ENCODE measurements at regions not wholly inside any gene's neighbourhood (a gene's known extent, or its start where the extent isn't known, plus 50 kb on each side); places are given as distances from the start of the nearest gene placed in this dataset.

GRCh38 chr5:164341056-164341619 is 835.7 kb downstream of the MAT2B start (continued):
- TF ChIP-seq FOXP1 (IDR thresholded peaks at IDR 0.05) (no peak), FOXP1 (CRISPR knock-in tag; IDR thresholded peaks at IDR 0.05) (no peak), ELF1 (CRISPR knock-in tag; IDR thresholded peaks at IDR 0.05) (no peak), TFDP2 (CRISPR knock-in tag; IDR thresholded peaks at IDR 0.05) (no peak)

GRCh38 chr5:164345173-164345849 is 839.9 kb downstream of the MAT2B start:
- no peak overlapping the region for H3K4me3 ChIP-seq (replicated peaks in 1 of 3; ENCODE audit: insufficient read depth in 1 of 3, low read depth in 2 of 3, low read length in 3 of 3)
- H3K4me2 ChIP-seq (ENCODE audit: low read depth, low read length): no peak overlapping the region
- H3K36me3 ChIP-seq (replicated peaks in 1 of 2; ENCODE audit: control insufficient read depth in 1 of 2, insufficient read depth in 2 of 2, low read length in 2 of 2): no peaks in the 10 kb centered on the region
- intact Hi-C loops (cut with micrococcal nuclease; ENCODE audit: unreplicated experiment): no loop called here
- in situ Hi-C loops (cut with HindIII; ENCODE audit: extremely low pct_ligation_motif_present, low pct_unique_long_range_greater_than_20kb): no loop called here
- WGBS (ENCODE audit: low lambda C conversion rate): 2% methylated on average over 4 of the region's 4 CpGs
- no TSS peak for BruUV-seq (replicated peaks)
- no peaks in the 10 kb centered on the region for H3K79me2 ChIP-seq (ENCODE audit: insufficient read depth, low read length)
- DNase-seq (ENCODE audit: low spot score) (no peak), ATAC-seq (no peak), FAIRE-seq (no peak)
- no peak overlapping the region for H2AFZ ChIP-seq (ENCODE audit: low read length)
- no peaks in the 10 kb centered on the region for H3K27me3 ChIP-seq (ENCODE audit: control insufficient read depth in 1 of 2, insufficient read depth in 2 of 2, low read length in 2 of 2)
- H4K20me1 ChIP-seq (ENCODE audit: insufficient read depth, low read length): no peaks in the 10 kb centered on the region
- POLR2A ChIA-PET: no interaction called here
- H3K4me1 ChIP-seq (ENCODE audit: insufficient read depth, low read length): no peaks in the 10 kb centered on the region
- peaks cover 30% of the 10 kb centered on the region for H3K9me3 ChIP-seq (ENCODE audit: low read length)
- TF ChIP-seq ISL2 (CRISPR knock-in tag; IDR thresholded peaks at IDR 0.05) (no peak), ETV6 (CRISPR knock-in tag; conservative IDR thresholded peaks at IDR 0.05) (no peak), SATB2 (CRISPR knock-in tag; IDR thresholded peaks at IDR 0.05) (no peak), KDM3A (CRISPR knock-in tag; IDR thresholded peaks at IDR 0.05; ENCODE audit: low read depth) (no peak), CHD4 (IDR thresholded peaks at IDR 0.05; ENCODE audit: borderline replicate concordance, low read length) (no peak), FOXO1 (CRISPR knock-in tag; IDR thresholded peaks at IDR 0.05) (no peak), PHB2 (IDR thresholded peaks at IDR 0.05; ENCODE audit: partially characterized antibody) (no peak), NR2F2 (IDR thresholded peaks at IDR 0.05; ENCODE audit: borderline replicate concordance, low read depth) (no peak), ZNF343 (CRISPR knock-in tag; IDR thresholded peaks at IDR 0.05) (no peak), ATF1 (CRISPR knock-in tag; IDR thresholded peaks at IDR 0.05) (no peak), HNRNPLL (IDR thresholded peaks at IDR 0.05; ENCODE audit: low read depth, low read length, poor library complexity, severe bottlenecking) (no peak), ARID3A (IDR thresholded peaks at IDR 0.05; ENCODE audit: low read depth, low read length) (no peak), EZH2 (conservative IDR thresholded peaks at IDR 0.05; ENCODE audit: low read depth, low read length) (no peak), CC2D1A (CRISPR knock-in tag; IDR thresholded peaks at IDR 0.05) (no peak), ATAD3A (CRISPR knock-in tag; IDR thresholded peaks at IDR 0.05) (no peak), IKZF4 (CRISPR knock-in tag; IDR thresholded peaks at IDR 0.05; ENCODE audit: borderline replicate concordance, low read depth, not compliant biosample characterization) (no peak), MAFG (CRISPR knock-in tag; IDR thresholded peaks at IDR 0.05) (no peak), ZNF607 (CRISPR knock-in tag; IDR thresholded peaks at IDR 0.05; ENCODE audit: borderline replicate concordance) (no peak)
- no peak overlapping the region for H3K9ac ChIP-seq (ENCODE audit: insufficient read depth, low read depth, low read length)
- CTCF ChIA-PET (ENCODE audit: low intra/inter-chr PET ratio, low total read pairs): no interaction called here
- no peak overlapping the region for H3K27ac ChIP-seq (ENCODE audit: extremely low read length, insufficient read depth, low read length)
